ENCODE measurements at regions not wholly inside any gene's neighbourhood (a gene's known extent, or its start where the extent isn't known, plus 50 kb on each side); places are given as distances from the start of the nearest gene placed in this dataset.
"Not testable (repeated sequence)": the region's sequence is repeated elsewhere in the genome, so short reads cannot be mapped to it uniquely, and the experiment has no call there.

DNA sequence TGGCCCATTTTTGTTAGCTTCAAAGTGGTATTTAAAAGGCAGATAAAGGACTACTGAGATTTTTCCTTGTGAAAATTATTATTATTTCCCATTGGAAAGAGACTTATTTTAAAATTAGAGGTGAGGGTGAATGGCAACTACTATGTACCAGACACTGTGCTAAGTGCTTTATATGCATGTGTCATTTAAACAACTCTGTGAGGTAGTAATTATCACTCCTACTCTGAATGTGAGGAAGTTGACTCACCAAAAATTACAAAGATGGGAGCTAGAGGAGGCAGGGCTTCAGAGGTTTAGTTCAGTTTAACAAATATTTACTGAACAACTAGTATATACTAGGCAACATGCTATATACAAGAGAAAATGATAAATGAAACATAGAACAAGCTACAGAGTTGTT is 78.2 kb downstream of the MSL3 start:
- DNase-seq: no peak
- intact Hi-C loops (cut with DNase I): no loop called here

DNA sequence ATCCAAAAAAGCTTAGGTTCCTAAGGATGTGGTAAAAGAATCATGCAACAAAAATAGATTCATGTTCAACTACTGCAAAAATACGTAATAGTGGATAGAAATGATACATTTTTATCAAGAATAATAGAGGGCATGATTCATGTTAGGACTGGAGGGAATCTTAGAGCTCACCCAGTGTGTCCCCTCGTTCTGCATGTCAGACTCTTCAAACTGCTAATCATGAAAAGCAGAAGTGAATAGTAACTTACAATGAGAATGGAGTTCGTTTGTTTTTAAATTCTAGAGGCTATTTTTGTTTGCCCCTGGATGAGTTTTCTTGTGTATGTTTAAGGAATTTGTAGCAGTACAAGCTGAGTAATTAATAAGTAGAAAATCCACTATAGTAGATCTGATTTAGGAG is 79.4 kb downstream of the MSL3 start:
- no peak for DNase-seq
- intact Hi-C loops (cut with DNase I): no loop called here

DNA sequence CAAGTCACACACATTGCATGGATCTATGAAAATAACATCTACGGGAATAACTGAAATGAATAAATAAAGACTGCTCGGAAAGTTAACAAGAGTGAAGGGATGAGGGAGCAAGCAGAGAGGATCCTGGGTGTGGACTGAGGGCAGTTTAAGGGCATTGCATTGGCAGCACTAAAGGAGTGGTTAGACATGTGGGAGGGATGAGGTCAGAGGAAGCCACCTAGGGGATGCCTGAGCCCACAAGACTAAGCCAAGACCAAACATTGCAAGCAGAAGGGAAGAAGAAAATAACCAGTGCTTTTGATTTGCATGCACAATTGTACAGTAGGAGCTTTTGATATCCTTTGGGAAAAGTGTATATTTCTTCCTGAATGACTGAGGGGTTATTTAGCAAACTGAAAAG is 106.1 kb downstream of the MSL3 start:
- DNase-seq: no peak
- intact Hi-C loops (cut with DNase I): no loop called here

DNA sequence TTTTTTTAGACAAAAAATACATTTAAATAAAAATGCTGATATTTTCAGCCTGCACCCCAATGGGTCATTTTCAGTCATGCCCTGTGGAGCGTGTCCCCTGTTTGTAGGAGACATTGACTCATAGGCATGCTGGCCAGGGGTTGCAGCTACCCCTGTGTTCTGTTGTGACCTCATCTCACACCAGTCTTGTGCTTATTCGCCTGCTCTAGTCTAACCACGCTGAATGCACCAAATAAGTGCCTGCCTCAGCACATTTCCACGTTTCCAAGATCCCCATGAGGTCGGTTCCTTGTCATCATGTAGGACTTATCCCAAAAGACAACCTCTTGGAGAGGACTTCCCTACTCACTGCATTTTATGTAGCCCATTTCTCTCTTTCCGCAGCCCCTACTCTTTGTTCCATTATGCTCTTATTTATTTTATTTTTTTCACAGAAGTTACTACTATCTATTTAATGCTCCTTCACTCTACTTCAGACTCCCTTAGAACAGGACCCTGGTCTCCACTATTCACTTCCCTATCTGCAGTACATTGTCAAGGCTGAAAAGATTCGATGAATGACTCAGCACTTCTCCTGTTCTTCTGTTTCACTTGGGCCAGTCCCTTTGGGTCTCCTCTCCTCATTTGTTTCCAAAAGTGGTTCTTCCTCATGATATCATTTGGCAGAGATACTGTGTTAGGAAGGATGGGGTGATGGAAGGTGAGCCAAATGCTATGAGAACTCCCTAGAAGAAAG is 109.7 kb downstream of the MSL3 start:
- no peak for DNase-seq
- intact Hi-C loops (cut with DNase I): no loop called here

DNA sequence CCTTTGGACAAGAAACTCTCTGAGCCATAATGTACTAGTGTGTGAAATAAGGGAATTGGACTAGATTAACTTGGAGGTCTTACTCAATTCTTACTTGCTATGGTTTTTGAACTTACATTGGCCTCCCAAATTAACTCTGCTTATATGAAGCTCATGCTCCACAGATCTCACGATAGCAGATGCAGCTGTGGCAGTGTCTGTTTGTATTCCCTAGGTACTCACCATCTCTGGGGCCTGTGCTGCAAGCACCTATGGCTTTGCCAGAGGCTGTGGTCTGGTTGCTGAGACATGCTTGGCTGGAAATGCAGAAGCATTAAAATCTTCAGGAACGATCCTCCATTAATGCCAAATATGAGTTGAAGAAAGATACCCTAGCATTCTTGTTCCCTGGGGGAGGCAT is 112.8 kb downstream of the MSL3 start:
- no peak for DNase-seq
- intact Hi-C loops (cut with DNase I): no loop called here

DNA sequence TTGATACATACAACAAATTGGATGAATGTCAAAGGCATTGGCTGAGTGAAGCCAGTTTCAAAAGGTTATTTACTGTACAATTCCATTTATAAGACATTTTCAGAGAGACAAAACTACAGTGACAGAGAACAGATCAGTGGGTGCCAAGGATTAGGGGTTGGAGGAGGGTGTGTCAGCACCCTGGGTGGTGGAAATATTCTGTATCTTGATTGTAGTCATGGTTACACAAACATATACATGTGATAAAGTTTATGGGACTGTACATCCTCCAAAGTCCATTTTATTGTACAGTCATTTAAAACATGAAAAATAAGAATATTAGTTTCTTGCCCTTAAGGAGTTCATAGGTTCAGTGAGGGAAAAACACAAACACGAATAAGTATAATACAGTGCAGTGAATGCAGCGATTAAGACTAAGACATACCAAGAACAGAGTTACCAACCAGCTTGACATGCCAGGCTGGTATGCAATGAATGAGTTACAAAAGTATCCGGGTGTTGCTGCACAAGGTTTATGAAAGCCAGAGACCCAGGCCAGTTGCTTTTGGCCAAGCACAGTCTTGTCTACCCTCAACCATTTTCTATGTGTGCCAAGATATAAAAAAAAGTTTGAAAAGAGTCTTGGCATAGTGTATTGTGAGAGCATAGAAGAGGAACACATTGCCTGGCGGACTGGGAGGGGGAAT is 123.6 kb downstream of the MSL3 start:
- DNase-seq: no peak
- intact Hi-C loops (cut with DNase I): no loop called here

DNA sequence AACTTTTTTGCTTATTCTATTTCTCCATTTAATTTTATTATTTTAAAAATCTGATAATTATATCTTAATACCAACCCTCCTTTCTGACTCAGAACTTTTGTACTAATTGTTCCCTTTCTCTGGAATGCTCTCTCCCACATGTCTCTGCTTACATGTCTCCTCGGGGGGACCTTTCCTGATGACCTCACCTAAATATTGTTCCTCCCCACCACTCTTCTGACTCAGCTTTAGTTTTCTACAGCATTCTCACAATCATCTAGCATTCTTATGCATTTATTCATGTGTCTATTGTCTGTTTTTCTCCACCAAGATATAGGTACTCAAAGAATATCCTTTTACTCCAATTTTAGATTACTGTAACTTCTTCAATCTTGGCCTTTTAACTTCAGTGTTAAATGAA is 128.7 kb downstream of the MSL3 start:
- intact Hi-C loops (cut with DNase I): no loop called here
- no peak for DNase-seq

DNA sequence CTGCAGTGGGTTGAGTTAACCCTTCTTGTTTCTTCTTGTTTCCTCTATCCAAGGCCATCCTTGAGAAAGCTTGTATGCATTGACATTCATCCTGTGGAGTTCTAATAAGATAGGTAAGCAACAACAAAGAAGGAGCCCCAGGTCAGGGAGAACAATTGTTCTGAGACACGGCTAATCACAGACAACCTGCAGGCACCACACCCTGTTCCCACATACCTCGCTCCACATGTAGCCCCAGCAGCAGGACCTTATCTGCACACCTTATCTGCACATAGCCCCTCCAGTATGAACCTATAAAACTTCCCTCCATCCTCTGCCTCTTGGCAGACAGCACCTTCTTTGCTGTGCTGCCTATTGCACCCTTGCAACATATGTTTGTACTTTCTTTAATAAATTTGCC is 129.1 kb downstream of the MSL3 start:
- intact Hi-C loops (cut with DNase I): no loop called here
- DNase-seq: no peak

DNA sequence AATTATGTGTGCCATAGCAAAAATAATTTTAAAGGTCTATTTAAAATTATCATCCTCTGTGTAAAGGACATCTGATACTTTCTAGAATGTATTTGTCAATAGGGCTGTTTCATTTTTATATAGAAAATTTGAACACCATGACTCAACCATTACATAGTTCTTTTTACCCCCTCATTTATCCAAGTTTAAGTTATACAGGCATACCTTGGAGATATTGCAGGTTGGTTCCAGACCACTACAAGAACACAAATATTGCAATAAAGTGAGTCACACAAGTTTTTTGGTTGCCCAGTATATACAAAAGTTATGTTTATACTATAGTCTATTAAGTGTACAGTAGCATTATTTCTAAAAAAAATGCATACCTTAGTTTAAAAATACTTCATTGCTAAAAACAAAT is 130.4 kb downstream of the MSL3 start:
- intact Hi-C loops (cut with DNase I): no loop called here
- no peak for DNase-seq

DNA sequence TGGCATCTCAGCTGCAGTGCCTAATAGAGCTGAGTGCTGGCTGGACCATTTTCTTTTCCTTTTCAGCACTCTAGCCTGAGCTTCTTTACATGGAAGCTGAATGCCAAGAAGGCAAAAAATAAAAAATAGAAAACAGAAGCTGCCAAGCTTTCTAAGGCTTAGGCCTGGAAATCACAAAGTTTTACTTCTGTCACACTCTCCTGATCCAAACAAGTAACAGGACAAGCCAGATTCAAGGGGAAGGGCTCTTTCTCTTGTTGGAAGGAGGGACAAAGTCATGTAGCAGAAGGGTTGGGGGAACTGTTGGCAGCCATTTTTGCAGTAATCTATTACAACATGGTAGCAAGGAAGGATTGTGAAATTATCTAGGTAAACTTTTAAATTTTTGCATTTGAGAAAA is 131.8 kb downstream of the MSL3 start:
- intact Hi-C loops (cut with DNase I): no loop called here
- DNase-seq: no peak

DNA sequence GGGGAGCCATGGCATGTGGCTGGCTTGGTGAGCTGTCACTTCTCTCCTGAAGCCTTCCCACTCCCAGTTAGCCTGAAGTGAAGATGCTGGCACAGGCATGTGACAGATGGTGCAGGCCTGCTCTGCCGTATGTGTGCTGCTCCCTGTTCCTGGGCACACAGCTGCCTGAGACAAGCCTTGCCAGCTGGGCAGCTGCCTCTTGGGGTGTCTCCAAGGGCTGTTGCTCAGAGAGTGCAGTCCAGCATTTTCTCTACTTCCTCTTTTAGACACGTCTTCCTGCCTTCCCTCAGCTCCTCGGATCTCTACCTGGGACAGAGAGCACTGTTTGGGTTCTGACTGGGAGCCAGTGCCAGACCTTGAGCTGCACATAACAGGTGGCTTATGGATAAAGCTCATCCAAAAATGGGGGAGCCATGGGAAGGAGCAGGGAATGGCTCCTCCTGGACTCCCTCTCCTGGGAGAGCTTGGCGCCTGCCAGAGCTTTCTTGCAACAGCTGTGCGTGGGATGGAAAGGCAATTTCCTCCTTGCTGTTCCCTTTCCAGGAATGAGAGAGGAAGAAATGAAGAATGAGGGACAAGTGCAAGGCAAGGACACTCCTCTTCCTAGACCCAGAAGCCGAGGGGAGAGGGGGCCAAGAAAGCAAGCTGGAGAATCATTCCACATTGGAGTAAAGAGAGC is 132.9 kb downstream of the MSL3 start:
- peak in 13 of 42 donors; percentile 0 to 35 (median 4) for DNase-seq
- intact Hi-C loops (cut with DNase I): no loop called here

DNA sequence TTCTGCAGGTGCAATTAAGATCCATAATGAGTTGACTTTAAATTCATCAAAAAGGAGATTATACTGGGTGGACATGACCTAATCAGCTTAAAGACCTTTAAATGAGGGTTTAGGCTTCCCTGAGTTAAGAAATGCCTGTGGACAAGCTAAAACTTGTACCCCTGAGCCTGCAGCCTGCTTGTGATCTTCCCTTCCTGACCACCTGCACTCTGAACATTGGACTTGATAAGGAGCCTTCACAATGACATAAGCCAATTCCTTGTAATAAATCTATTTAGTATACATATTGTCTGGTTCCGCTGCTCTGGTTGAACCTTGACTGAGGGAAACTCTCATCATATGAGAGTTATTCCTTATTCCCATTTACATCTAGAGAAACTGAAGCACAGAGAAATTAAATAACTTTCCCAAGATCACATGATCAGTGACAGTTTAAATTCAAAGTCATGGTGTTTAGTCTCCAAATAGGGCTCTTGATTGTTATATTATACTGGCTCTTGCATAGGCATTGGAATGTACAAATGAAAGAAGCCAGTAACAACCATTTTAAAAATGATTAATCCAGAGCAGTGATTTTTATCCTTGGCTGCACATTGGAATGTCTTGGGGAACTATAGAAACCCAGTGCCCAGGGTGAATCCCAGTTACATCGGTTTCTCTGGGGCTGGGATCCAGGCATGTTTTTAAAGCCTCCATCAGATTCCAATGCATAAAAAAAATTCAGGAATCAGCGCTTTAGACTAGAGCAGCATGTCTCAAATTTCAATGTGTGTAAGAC is 136.1 kb downstream of the MSL3 start:
- intact Hi-C loops (cut with DNase I): no loop called here
- no peak for DNase-seq

DNA sequence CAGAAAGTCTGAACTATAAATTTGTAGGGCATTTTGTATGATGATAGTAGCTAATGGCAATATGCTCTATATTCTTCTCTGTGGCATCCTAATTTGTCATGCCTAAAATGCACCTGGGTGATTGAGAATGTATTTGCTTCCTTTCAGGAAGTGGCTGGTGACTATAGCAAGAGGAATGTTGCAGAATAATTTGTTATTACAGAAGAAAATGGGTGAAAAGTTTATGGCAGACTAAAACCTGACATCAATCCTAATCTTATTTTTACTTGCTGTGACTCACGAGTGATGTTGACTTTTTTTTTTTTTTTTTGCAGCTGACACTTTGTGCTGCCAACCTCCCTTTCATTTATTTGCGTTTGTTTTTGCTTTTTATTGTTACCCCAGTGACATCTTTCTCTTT is 141.1 kb downstream of the MSL3 start:
- intact Hi-C loops (cut with DNase I): no loop called here
- no peak for DNase-seq

DNA sequence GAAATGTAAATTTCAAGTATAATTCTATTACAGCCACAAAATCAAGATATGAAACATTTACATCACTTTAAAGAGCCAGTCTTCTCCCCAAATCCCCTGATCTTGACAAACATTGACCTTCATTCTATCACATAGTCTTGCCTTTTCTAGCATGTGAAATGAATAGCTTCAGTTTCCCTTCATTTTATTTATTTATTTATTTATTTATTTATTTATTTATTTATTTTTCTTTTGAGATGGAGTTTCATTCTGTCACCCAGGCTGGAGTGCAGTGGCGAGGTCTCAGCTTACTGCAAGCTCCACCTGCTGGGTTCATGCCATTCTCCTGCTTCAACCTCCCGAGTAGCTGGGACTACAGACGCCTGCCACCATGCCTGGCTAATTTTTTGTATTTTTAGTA is 147.9 kb downstream of the MSL3 start:
- intact Hi-C loops (cut with DNase I); DNase-seq: not testable (repeated sequence)

DNA sequence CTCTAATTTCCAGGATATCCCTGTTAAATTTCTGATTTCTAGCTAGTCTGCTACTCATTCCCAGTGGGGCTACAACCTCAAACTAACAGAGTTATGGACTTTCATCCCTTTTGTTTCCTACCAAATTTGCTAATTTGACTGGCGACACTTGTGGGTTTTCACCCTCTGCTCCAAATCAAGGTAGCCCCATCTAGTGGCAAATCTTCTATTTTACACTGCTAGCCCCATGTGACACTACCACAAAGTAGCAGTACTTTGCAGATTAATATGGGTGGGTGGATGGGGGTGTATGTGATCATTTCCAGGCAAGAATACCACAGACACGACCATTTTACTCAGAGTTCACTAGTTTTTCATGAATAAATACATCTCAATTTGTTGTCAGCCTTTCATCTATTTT is 150.3 kb downstream of the MSL3 start:
- intact Hi-C loops (cut with DNase I): no loop called here

DNA sequence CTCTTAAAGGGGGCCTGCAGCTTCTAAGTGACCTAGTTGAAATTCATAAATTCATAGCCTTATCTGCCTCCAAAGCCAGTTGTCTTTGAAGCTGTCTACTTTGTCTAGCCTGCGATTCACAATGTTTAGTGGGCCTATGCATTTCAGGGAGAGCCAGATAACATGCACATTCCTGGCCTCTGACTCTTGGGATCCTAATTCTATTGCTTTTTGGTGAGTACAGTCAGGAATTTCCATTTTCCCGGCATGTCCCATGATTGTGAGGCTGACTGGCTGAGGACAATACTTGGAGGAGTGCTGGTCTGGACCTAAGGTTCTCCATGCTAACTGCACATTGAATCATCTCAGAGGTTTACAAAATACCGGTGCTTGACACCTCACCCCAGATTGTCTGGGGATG is 155.0 kb downstream of the MSL3 start:
- DNase-seq: no peak
- intact Hi-C loops (cut with DNase I): no loop called here

More for the DNA sequence above, 150.3 kb downstream of the MSL3 start:
- DNase-seq: peak in 2 of 42 donors; percentile 2 to 35

DNA sequence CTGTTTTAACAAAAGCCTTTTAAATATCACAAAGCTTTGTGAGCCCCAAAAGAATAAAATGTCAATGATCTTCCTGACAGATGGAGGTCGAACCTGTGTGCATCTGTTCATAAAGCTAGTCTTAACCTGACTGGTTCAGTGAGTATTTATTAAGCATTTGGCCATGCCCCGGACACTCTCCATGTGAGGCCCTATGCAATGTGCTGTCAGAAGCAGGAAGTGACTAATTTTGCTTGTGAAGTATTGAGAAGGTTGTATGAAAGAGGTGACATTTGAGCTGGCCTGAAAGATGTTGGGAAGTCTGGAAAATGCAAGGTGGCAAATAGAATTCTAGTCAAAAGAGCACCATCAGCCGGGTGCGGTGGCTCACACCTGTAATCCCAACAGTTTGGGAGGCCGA is 171.4 kb downstream of the MSL3 start:
- intact Hi-C loops (cut with DNase I): no loop called here
- no peak for DNase-seq

DNA sequence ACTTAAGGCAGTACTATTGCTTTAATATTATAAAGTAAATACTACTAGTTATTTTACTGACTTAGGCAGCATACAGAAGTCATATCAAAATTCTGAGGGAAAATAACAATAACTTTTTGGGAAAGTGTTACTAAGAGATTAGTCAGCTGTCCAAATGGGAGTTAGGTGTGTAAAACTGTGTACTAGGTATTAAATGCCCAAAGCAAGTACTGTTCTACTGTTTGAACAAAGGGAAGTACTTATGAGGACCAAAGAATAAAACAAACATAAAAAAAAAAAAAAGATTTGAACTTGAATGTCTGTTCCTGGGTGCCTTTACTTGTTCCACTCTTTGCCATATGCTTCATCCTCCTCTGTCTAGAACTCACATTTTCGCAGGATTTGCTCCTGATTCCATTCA is 174.4 kb downstream of the MSL3 start:
- no peak for DNase-seq
- intact Hi-C loops (cut with DNase I): no loop called here

DNA sequence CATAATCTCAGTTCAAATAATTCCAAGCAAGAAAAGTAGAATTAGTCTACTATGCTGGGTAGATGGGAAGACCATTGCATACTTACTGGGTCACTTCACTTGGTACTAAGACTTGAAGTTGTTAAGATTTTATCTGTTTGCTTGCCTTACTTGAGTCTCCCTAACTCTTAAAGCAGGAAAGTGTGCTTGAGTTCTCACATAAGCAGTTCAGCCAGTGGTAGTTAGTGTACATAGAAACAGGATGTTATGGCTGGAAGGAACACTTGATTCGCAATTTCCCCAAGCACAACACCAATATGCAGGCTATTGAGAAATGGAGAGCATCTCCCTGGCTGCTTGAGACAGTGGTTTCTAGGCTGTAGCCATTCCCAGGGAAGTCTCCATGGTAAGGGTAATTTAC is 176.1 kb downstream of the MSL3 start:
- intact Hi-C loops (cut with DNase I): no loop called here
- no peak for DNase-seq

DNA sequence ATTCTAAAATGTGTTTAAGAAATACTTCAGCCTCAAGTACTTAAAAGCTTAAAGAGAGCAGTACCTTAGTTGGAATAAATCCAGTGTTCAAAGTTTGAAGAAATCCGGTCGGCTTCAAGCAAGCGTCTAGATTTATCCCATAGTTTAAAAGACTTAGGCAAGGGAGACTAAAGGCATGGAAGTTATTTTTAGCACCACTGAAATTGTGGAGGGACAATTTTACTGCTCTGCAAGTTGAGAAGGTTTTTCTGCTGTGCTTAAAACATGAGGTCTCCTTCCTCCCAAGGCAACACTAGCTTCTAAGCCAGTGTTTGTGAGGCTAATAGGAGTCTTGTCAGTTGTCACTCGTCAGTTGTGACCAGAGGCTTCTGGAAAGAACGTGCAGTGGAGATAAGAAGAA is 183.5 kb downstream of the MSL3 start:
- intact Hi-C loops (cut with DNase I): no loop called here
- DNase-seq: no peak

Data from head of caudate nucleus (tissue), 42 donors.